ENCODE measurements at regions not wholly inside any gene's neighbourhood (a gene's known extent, or its start where the extent isn't known, plus 50 kb on each side); places are given as distances from the start of the nearest gene placed in this dataset.

DNA sequence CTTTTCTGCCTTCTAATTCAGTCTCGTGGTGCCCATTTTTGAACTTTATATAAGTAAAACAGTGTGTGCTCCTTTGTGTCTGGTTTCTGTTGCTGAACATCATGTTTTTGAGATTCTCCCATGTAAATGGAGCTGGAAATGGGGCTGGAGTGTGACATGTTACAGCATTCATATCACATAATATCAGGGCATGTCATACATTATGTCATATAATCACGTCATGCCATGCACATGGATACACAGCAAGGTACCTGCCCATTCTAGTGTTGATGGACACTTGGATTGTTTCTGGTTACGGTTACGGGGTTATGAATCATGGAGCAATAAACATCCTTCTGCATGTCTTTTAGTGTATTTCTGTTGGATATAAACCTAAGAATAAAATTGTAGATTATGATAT, 117.1 kb upstream of the MYT1L start:
- DNase-seq (ENCODE audit: low read depth): no peak
- ChIA-PET CTCF (no interaction called here), POLR2A (no interaction called here)
- no peak overlapping the region for H3K4me3 ChIP-seq (ENCODE audit: low read depth, low read length)
- H3K27me3 ChIP-seq (ENCODE audit: control insufficient read depth, insufficient read depth, low read length): no peaks in the 10 kb centered on the region
- TF ChIP-seq, protein P1, sequence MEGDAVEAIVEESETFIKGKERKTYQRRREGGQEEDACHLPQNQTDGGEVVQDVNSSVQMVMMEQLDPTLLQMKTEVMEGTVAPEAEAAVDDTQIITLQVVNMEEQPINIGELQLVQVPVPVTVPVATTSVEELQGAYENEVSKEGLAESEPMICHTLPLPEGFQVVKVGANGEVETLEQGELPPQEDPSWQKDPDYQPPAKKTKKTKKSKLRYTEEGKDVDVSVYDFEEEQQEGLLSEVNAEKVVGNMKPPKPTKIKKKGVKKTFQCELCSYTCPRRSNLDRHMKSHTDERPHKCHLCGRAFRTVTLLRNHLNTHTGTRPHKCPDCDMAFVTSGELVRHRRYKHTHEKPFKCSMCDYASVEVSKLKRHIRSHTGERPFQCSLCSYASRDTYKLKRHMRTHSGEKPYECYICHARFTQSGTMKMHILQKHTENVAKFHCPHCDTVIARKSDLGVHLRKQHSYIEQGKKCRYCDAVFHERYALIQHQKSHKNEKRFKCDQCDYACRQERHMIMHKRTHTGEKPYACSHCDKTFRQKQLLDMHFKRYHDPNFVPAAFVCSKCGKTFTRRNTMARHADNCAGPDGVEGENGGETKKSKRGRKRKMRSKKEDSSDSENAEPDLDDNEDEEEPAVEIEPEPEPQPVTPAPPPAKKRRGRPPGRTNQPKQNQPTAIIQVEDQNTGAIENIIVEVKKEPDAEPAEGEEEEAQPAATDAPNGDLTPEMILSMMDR (IDR thresholded peaks at IDR 0.05; ENCODE audit: insufficient read depth, low read depth, low read length): no peak
- no peaks in the 10 kb centered on the region for H3K36me3 ChIP-seq (ENCODE audit: control insufficient read depth, insufficient read depth, low read length)

- Histone ChIP-seq H3K36me3 (ENCODE audit: control insufficient read depth, insufficient read depth, low read length) (no peaks in the 10 kb centered on the region), H3K4me3 (ENCODE audit: low read depth, low read length) (no peak overlapping the region), H3K27me3 (ENCODE audit: control insufficient read depth, insufficient read depth, low read length) (no peaks in the 10 kb centered on the region)
- CTCF ChIA-PET: no interaction called here
- DNase-seq (ENCODE audit: low read depth): no peak
- POLR2A ChIA-PET: no interaction called here
- TF ChIP-seq, protein P1 (IDR thresholded peaks at IDR 0.05; ENCODE audit: insufficient read depth, low read depth, low read length): no peak
Observed at GRCh38 chr2:2422621-2423020, 91.5 kb upstream of the MYT1L start.

DNA sequence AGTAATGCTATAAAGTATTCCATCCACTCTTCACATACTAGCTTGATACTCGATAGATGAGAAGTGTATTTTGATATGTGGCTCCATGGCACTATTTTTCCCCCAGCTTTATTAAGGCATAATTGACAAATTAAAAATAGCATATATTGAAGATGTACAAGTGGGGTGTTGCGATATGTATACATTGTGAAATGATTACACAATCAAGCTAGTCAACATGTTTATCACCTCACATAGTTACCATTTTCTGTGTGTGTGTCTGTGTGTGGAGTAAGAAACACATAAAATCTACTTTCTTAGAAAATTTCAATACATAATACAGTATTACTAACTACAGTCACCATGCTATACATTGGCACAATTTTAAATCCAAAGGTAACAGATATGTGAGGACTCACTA, 82.5 kb upstream of the MYT1L start:
- ChIA-PET POLR2A (no interaction called here), CTCF (no interaction called here)
- TF ChIP-seq, protein P1 (IDR thresholded peaks at IDR 0.05; ENCODE audit: insufficient read depth, low read depth, low read length): no peak
- DNase-seq (ENCODE audit: low read depth): no peak
- Histone ChIP-seq H3K4me3 (ENCODE audit: low read depth, low read length) (no peak overlapping the region), H3K36me3 (ENCODE audit: control insufficient read depth, insufficient read depth, low read length) (no peaks in the 10 kb centered on the region), H3K27me3 (ENCODE audit: control insufficient read depth, insufficient read depth, low read length) (no peaks in the 10 kb centered on the region)

DNA sequence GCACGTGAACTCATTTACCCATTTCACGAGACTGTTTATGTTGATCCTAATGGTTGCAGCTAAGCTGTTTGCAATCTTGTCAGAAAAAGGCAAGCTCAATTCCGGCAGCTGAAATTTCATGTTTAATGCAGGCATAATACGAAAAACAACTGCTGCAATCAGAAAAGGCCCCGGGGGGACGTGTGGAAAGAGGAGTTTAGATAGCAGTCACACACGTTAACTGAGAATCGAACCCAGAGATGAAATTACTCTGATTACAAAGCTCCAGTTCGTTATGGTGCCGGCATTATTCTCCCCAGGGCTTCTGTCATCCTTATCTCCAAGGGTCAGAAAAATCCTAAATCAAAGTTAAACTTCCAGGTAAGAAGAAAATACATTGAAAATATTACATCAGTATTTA, 79.9 kb upstream of the MYT1L start:
- DNase-seq (ENCODE audit: low read depth): no peak
- TF ChIP-seq, protein P1 (IDR thresholded peaks at IDR 0.05; ENCODE audit: insufficient read depth, low read depth, low read length): no peak
- CTCF ChIA-PET: no interaction called here
- Histone ChIP-seq H3K4me3 (ENCODE audit: low read depth, low read length) (no peak overlapping the region), H3K36me3 (ENCODE audit: control insufficient read depth, insufficient read depth, low read length) (no peaks in the 10 kb centered on the region), H3K27me3 (ENCODE audit: control insufficient read depth, insufficient read depth, low read length) (no peaks in the 10 kb centered on the region)
- POLR2A ChIA-PET: no interaction called here

GRCh38 chr2:2409481-2409880, 78.4 kb upstream of the MYT1L start:
- no peaks in the 10 kb centered on the region for H3K27me3 ChIP-seq (ENCODE audit: control insufficient read depth, insufficient read depth, low read length)
- DNase-seq (ENCODE audit: low read depth): no peak
- ChIA-PET POLR2A (no interaction called here), CTCF (no interaction called here)
- TF ChIP-seq, protein P1 (IDR thresholded peaks at IDR 0.05; ENCODE audit: insufficient read depth, low read depth, low read length): no peak
- H3K4me3 ChIP-seq (ENCODE audit: low read depth, low read length): no peak overlapping the region
- H3K36me3 ChIP-seq (ENCODE audit: control insufficient read depth, insufficient read depth, low read length): no peaks in the 10 kb centered on the region
